ENCODE measurements at regions not wholly inside any gene's neighbourhood (a gene's known extent, or its start where the extent isn't known, plus 50 kb on each side); places are given as distances from the start of the nearest gene placed in this dataset.

DNA sequence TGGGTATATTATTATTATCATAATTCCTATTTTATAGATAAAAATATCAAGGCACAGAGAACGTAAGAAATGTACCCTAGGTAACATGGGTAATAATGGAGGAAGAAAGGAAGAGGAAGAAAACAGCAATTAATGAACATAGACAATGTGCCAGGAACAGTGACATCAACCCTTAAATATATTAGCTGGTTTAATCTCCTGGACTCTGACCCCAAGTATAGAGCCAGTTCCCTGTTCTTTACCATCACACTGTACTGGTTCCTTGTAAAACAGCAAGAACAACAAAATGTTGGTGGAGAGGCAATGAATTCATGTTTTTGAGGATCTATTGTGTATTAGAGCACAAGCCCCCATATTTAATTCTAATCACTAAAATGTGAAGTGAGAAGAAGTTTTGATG, 192.1 kb downstream of the SMC2 start:
- CTCF ChIA-PET: no interaction called here
- TF ChIP-seq, protein P1, sequence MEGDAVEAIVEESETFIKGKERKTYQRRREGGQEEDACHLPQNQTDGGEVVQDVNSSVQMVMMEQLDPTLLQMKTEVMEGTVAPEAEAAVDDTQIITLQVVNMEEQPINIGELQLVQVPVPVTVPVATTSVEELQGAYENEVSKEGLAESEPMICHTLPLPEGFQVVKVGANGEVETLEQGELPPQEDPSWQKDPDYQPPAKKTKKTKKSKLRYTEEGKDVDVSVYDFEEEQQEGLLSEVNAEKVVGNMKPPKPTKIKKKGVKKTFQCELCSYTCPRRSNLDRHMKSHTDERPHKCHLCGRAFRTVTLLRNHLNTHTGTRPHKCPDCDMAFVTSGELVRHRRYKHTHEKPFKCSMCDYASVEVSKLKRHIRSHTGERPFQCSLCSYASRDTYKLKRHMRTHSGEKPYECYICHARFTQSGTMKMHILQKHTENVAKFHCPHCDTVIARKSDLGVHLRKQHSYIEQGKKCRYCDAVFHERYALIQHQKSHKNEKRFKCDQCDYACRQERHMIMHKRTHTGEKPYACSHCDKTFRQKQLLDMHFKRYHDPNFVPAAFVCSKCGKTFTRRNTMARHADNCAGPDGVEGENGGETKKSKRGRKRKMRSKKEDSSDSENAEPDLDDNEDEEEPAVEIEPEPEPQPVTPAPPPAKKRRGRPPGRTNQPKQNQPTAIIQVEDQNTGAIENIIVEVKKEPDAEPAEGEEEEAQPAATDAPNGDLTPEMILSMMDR (IDR thresholded peaks at IDR 0.05; ENCODE audit: insufficient read depth, low read depth, low read length): no peak
- POLR2A ChIA-PET: no interaction called here
- Histone ChIP-seq H3K36me3 (ENCODE audit: control insufficient read depth, insufficient read depth, low read length) (no peaks in the 10 kb centered on the region), H3K27me3 (ENCODE audit: control insufficient read depth, insufficient read depth, low read length) (no peaks in the 10 kb centered on the region), H3K4me3 (ENCODE audit: low read depth, low read length) (no peak overlapping the region)
- no peak for DNase-seq (ENCODE audit: low read depth)

DNA sequence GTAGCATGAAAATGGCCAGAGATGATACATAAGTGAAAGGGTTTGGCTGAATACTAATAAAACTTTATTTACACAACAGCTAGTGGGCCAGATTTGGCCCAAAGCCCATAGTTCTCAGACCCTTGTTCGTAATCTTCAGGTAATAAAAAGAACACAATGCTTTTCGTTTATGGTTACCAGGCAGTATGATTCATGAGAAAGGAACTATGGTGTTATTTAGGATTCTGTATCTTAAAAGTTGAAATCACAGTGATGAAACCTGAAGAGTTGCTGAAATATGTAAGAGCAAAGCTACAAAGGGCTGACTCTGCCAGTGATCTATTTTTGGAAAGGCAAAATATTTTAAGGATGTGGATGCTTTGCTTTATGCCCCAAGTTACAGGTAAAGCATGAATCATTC, 192.7 kb downstream of the SMC2 start:
- CTCF ChIA-PET: no interaction called here
- TF ChIP-seq, protein P1 (IDR thresholded peaks at IDR 0.05; ENCODE audit: insufficient read depth, low read depth, low read length): no peak
- DNase-seq (ENCODE audit: low read depth): no peak
- Histone ChIP-seq H3K36me3 (ENCODE audit: control insufficient read depth, insufficient read depth, low read length) (no peaks in the 10 kb centered on the region), H3K4me3 (ENCODE audit: low read depth, low read length) (no peak overlapping the region), H3K27me3 (ENCODE audit: control insufficient read depth, insufficient read depth, low read length) (no peaks in the 10 kb centered on the region)
- POLR2A ChIA-PET: no interaction called here

DNA sequence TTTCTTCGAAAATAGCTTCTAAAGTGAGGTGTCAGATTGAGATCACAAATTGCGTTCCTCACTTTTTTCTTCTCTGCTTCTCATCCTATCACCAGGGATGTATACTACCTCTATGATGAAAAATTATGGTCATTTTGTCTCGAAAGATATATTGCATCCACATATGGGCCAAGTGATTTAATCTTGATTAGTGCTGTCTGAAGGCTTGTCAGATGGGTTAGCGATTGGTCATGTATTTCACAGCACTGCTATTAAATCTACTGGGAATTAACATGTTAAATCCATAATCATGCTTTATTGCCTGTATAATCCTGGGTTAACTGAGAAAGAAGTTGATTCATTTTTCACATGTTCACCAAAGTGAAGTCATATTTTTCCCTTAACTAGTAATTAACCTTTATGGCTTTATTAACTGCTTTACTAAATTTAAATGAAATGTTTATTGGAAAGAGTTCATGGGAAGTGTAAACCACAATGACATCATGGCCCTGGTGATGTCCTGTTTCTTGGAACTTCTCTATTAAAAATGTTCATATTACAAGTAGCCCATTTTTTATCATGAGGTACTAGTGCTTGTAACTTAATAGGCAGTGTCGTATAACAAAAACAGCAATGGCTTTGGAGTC, 193.3 kb downstream of the SMC2 start:
- POLR2A ChIA-PET: no interaction called here
- Histone ChIP-seq H3K4me3 (ENCODE audit: low read depth, low read length) (no peak overlapping the region), H3K36me3 (ENCODE audit: control insufficient read depth, insufficient read depth, low read length) (no peaks in the 10 kb centered on the region), H3K27me3 (ENCODE audit: control insufficient read depth, insufficient read depth, low read length) (no peaks in the 10 kb centered on the region)
- TF ChIP-seq, protein P1 (IDR thresholded peaks at IDR 0.05; ENCODE audit: insufficient read depth, low read depth, low read length): no peak
- CTCF ChIA-PET: no interaction called here
- DNase-seq (ENCODE audit: low read depth): no peak

DNA sequence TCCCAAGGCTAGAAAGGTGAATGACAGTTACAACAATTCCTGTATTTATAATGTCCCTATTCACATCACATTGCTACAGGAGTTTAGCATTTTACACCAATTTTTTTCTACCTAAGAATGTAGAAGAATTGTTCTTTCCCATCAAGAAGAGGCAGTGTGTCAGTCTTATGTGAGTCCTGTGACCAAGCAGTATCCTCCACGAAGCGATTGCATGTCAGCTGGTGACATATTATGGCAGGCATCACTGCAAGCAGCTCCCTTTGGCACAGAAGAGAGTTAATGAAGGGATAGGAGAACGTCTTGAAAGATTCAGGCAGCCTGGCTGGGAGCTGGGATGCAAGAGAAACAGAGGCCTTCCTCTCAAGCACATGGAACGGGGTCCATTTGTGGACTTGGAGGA, 199.8 kb downstream of the SMC2 start:
- ChIA-PET CTCF (no interaction called here), POLR2A (no interaction called here)
- Histone ChIP-seq H3K4me3 (ENCODE audit: low read depth, low read length) (no peak overlapping the region), H3K27me3 (ENCODE audit: control insufficient read depth, insufficient read depth, low read length) (no peaks in the 10 kb centered on the region), H3K36me3 (ENCODE audit: control insufficient read depth, insufficient read depth, low read length) (no peaks in the 10 kb centered on the region)
- DNase-seq (ENCODE audit: low read depth): no peak
- TF ChIP-seq, protein P1 (IDR thresholded peaks at IDR 0.05; ENCODE audit: insufficient read depth, low read depth, low read length): no peak

DNA sequence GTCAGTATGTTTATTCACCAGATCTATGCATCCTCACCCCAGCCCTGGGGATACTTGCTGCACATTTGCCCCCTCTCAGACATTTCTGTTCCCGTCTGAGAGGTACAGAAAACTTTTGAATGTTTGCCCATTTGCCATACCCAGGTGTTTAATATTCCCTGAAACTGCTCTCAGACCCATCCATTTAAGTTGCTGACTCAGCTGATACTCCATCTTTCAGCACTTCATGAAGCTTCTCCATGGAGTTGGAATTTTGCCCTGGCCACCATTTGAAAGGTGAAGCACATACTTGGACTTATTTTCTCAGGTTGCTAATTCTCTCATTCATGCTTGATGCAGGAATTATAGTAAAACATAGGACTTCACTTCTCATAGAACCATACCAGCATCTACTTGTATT, 203.9 kb upstream of the OR13F1 start:
- CTCF ChIA-PET: no interaction called here
- no peak for DNase-seq (ENCODE audit: low read depth)
- TF ChIP-seq, protein P1 (IDR thresholded peaks at IDR 0.05; ENCODE audit: insufficient read depth, low read depth, low read length): no peak

More for the DNA sequence above, 203.9 kb upstream of the OR13F1 start:
- H3K36me3 ChIP-seq (ENCODE audit: control insufficient read depth, insufficient read depth, low read length): no peaks in the 10 kb centered on the region
- POLR2A ChIA-PET: no interaction called here
- H3K4me3 ChIP-seq (ENCODE audit: low read depth, low read length): no peak overlapping the region
- H3K27me3 ChIP-seq (ENCODE audit: control insufficient read depth, insufficient read depth, low read length): no peaks in the 10 kb centered on the region

Data from BJ (cell line).